ENCODE measurements at regions not wholly inside any gene's neighbourhood (a gene's known extent, or its start where the extent isn't known, plus 50 kb on each side); places are given as distances from the start of the nearest gene placed in this dataset.

- Histone ChIP-seq H2AFZ (ENCODE audit: low read depth, low read length) (no peak overlapping the region), H3K27me3 (ENCODE audit: control insufficient read depth in 2 of 2, insufficient read depth in 2 of 2, low read length in 2 of 2) (no peaks in the 10 kb centered on the region), H3K9me3 (replicated peaks; ENCODE audit: control insufficient read depth, insufficient read depth, low read depth, low read length) (no peaks in the 10 kb centered on the region), H3K4me3 (no peak overlapping the region), H3K36me3 (ENCODE audit: control insufficient read depth, insufficient read depth, low read length) (no peaks in the 10 kb centered on the region), H4K20me1 (replicated peaks; ENCODE audit: control insufficient read depth, insufficient read depth, low read length) (no peaks in the 10 kb centered on the region), H3K4me1 (replicated peaks in 1 of 2; ENCODE audit: control insufficient read depth in 2 of 2, insufficient read depth in 2 of 2, low read length in 2 of 2) (no peaks in the 10 kb centered on the region; a peak in 1 of 5 replicates), H3K9me1 (ENCODE audit: control insufficient read depth, insufficient read depth, low read length) (no peaks in the 10 kb centered on the region), H3K79me2 (ENCODE audit: control insufficient read depth, insufficient read depth, low read length) (no peaks in the 10 kb centered on the region), H3K4me2 (ENCODE audit: insufficient read depth, low read length) (no peak overlapping the region), H3K27ac (ENCODE audit: extremely low read depth, low read depth, low read length) (no peak overlapping the region), H3K9ac (ENCODE audit: insufficient read depth in 1 of 2, low read depth in 2 of 2, low read length in 2 of 2) (no peak overlapping the region)
- no peak for DNase-seq (ENCODE audit: extremely low read depth in 1 of 4, low spot score in 3 of 4)
- intact Hi-C loops (cut with micrococcal nuclease) = no loop called here
- ATAC-seq = no peak
- in situ Hi-C loops (cut with MboI) = no loop called here
- ChIA-PET CTCF (ENCODE audit: low intra/inter-chr PET ratio) (no interaction called here), POLR2A (interaction anchor here (0.7 kb wide), 1 partner anchor 12 kb away, joined by 4 read pairs; no protein-coding TSS in a partner anchor)
- BruUV-seq (replicated peaks) = no TSS peak
- 17% methylated on average over 20 of the region's 22 CpGs for WGBS (ENCODE audit: insufficient coverage, low coverage, missing lambda C conversion rate)
- FAIRE-seq = no peak
- TF ChIP-seq FOS (IDR thresholded peaks at IDR 0.05; ENCODE audit: extremely low read depth, insufficient read length) (no peak), HDAC1 (IDR thresholded peaks at IDR 0.05) (no peak), SNIP1 (IDR thresholded peaks at IDR 0.05; ENCODE audit: low read depth) (no peak), STAT6 (CRISPR knock-in tag; IDR thresholded peaks at IDR 0.05) (no peak), THRAP3 (IDR thresholded peaks at IDR 0.05; ENCODE audit: borderline replicate concordance) (no peak), ZNF316 (IDR thresholded peaks at IDR 0.05) (no peak), KLF1 (tag; IDR thresholded peaks at IDR 0.05) (no peak), ZC3H8 (IDR thresholded peaks at IDR 0.05) (no peak), ARHGAP35 (IDR thresholded peaks at IDR 0.05; ENCODE audit: partially characterized antibody) (no peak), NBN (IDR thresholded peaks at IDR 0.05; ENCODE audit: low read depth) (no peak), ARID1B (IDR thresholded peaks at IDR 0.05) (no peak), ZNF124 (CRISPR knock-in tag; IDR thresholded peaks at IDR 0.05) (no peak)
Observed at GRCh38 chr10:84571146-84571545, 242.8 kb downstream of the CCSER2 start.

Measured in K562 (cell line).